ENCODE measurements at regions not wholly inside any gene's neighbourhood (a gene's known extent, or its start where the extent isn't known, plus 50 kb on each side); places are given as distances from the start of the nearest gene placed in this dataset.

DNA sequence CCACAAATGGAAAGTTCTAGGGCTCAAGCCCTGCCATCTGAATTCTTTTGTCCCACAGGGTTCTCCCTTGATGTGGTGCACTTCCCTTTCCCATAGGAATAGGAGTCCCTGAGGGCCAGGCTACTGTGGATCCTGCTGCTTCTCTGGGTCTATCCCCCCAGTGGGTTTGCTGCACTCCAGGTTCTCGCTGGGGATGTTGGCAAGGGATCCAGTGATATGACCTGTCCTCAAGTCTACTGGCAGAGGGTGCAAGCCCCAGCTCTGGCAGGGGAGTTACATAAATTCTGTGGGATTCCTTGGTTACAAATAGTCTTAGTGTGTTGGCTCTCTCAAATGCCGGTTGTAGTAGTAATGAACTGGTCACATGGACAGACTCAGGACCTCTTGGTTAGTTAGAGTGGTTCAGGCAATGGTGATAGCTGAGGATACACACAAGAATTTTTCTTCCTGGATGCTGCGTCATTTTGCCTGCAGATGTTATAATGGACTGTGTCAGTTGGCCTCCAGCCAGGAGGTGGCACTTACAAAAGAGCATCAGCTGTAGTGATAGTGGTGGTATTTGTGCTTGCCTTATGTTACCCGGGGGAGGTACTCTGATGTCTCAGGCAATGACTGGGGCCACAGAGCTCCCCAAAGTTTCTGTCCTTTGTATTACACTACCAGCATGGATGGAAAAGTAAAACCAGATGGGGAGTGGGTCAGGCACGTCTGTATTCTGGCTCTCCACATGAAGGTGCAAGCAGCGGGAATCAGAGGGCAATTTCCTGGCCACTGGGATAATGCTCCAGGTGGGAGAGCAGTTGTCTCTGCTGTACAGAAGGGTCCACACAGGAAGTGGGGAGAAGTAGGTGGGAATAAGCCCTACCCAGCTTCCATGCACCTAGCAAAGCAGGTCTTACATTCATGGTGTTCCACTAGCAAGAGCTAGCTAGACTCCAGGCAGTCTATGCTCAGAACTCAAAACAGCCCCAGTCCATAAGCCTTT lies 267.9 kb downstream of the SOX11 start:
- H3K4me3 Mint-ChIP-seq = no peak overlapping the region
- H3K27ac Mint-ChIP-seq = no peak overlapping the region
- peaks cover 3 to 23% (median 11%) of the 10 kb centered on the region in 6 donors for H3K9me3 Mint-ChIP-seq
- H3K36me3 Mint-ChIP-seq = no peaks in the 10 kb centered on the region
- DNase-seq = no peak
- peaks cover 0 to 2% (median 0%) of the 10 kb centered on the region in 3 donors for H3K27me3 Mint-ChIP-seq (ENCODE audit: low read depth in 3 of 3)
- H3K4me1 Mint-ChIP-seq = no peaks in the 10 kb centered on the region

GRCh38 chr2:5967506-5967905 lies 275.3 kb downstream of the SOX11 start:
- peaks cover 0 to 5% (median 0%) of the 10 kb centered on the region in 3 donors for H3K36me3 Mint-ChIP-seq
- no peak for DNase-seq
- H3K9me3 Mint-ChIP-seq = peaks cover 1 to 29% (median 8%) of the 10 kb centered on the region in 6 donors
- no peaks in the 10 kb centered on the region for H3K4me1 Mint-ChIP-seq
- no peaks in the 10 kb centered on the region for H3K27me3 Mint-ChIP-seq (ENCODE audit: low read depth in 3 of 3)
- no peak overlapping the region for H3K4me3 Mint-ChIP-seq
- H3K27ac Mint-ChIP-seq = no peak overlapping the region

DNA sequence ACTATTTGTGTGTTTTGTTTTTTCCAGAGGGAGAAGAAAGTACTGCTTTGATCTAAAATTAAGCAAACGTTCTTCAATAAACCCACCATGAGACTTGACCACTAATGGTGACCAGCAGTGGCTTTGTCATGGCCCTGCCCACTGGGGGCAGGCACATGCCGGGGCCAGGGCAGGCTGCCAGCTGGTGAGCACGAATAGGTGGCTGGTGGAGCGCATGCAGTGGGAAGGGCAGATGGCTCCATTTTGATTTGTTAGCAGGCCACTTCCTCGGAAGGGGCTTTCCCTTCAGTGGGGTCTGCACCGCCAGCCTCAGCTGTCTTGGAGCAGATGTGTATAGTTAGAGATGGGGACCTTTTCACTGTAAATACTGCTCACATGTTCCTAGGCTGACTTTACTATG lies 277.1 kb downstream of the SOX11 start:
- Mint-ChIP-seq H3K9me3 (peaks cover 0 to 25% (median 6%) of the 10 kb centered on the region in 6 donors), H3K27ac (no peak overlapping the region), H3K27me3 (ENCODE audit: low read depth in 3 of 3) (no peaks in the 10 kb centered on the region), H3K4me3 (no peak overlapping the region), H3K4me1 (no peaks in the 10 kb centered on the region), H3K36me3 (peaks cover 0 to 5% (median 0%) of the 10 kb centered on the region in 3 donors)
- DNase-seq = no peak

DNA sequence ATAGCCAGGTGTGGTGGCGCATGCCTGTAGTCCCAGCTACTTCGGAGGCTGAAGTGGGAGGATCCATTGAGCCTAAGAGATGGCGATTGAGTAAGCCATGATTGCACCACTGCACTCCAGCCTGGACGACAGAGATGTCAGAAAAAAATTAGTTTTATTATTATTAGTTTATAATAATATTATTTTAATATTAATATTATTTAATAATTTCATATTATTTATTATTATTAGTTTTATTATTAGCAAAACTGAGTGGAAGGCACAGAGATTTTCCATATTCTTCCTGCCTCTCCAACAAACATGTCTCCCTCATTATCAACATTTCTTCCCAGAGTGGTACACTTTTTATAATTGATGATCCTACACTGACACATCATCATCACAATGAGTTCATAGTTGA lies 278.2 kb downstream of the SOX11 start:
- H3K9me3 Mint-ChIP-seq = peaks cover 0 to 25% (median 5%) of the 10 kb centered on the region in 6 donors
- peaks cover 0 to 5% (median 0%) of the 10 kb centered on the region in 3 donors for H3K36me3 Mint-ChIP-seq
- DNase-seq = no peak
- H3K27me3 Mint-ChIP-seq (ENCODE audit: low read depth in 3 of 3) = no peaks in the 10 kb centered on the region
- no peak overlapping the region for H3K27ac Mint-ChIP-seq
- no peak overlapping the region for H3K4me3 Mint-ChIP-seq
- H3K4me1 Mint-ChIP-seq = no peaks in the 10 kb centered on the region

DNA sequence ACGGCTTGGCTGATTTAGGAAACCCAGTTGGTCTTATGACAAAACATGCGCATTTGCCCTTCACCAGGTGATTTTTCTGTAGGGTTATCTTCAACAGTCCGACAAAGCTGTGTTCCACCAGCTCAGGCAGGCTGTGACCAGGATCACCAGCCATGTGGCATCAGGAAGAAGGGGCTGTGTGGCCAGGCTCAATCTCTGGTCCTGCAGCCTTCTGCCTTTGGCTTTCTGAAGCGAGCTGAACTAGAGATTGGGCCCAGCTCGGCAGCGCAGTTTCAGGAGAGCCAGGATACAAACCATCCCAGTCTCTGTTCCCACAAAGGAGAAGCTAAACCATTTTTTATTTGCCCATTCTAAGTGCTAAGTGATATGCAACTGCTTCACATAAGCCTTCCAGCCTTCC lies 282.3 kb downstream of the SOX11 start:
- DNase-seq = no peak
- peaks cover 0 to 2% (median 0%) of the 10 kb centered on the region in 3 donors for H3K27me3 Mint-ChIP-seq (ENCODE audit: low read depth in 3 of 3)
- H3K4me3 Mint-ChIP-seq = no peak overlapping the region
- no peaks in the 10 kb centered on the region for H3K4me1 Mint-ChIP-seq
- H3K27ac Mint-ChIP-seq = no peak overlapping the region
- H3K9me3 Mint-ChIP-seq = peaks cover 0 to 10% (median 3%) of the 10 kb centered on the region in 6 donors
- H3K36me3 Mint-ChIP-seq = peaks cover 0 to 5% (median 0%) of the 10 kb centered on the region in 3 donors

DNA sequence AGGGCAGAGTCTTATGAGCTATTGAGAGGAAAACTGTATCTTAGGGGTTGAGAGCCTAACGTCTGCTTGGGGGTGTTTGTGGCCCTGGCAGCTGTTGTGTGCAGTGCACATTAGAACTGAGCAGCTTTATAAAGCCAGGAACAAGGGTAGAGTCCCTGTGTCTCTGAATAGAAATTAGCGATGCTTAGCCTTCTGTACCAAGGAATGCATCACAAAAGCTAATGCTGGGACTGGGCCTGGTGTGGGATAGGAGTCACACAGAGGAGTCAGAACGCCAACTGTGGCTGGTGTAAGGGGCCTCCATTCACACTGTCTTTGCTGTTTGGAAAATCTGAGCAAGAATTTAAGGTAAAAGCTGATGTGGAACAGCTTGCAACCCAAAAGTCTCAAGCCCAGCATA lies 283.2 kb downstream of the SOX11 start:
- no peaks in the 10 kb centered on the region for H3K4me1 Mint-ChIP-seq
- H3K27ac Mint-ChIP-seq = no peak overlapping the region
- no peak overlapping the region for H3K4me3 Mint-ChIP-seq
- H3K9me3 Mint-ChIP-seq = peaks cover 0 to 6% (median 3%) of the 10 kb centered on the region in 6 donors
- peaks cover 0 to 5% (median 0%) of the 10 kb centered on the region in 3 donors for H3K36me3 Mint-ChIP-seq
- H3K27me3 Mint-ChIP-seq (ENCODE audit: low read depth in 3 of 3) = peaks cover 0 to 2% (median 0%) of the 10 kb centered on the region in 3 donors
- no peak for DNase-seq

- Mint-ChIP-seq H3K4me1 (no peaks in the 10 kb centered on the region), H3K27me3 (ENCODE audit: low read depth in 3 of 3) (peaks cover 0 to 3% (median 0%) of the 10 kb centered on the region in 3 donors), H3K36me3 (peaks cover 0 to 5% (median 0%) of the 10 kb centered on the region in 3 donors), H3K4me3 (no peak overlapping the region), H3K27ac (no peak overlapping the region), H3K9me3 (peaks cover 0 to 6% (median 0%) of the 10 kb centered on the region in 6 donors)
- DNase-seq = no peak
These were observed 284.4 kb downstream of the SOX11 start for GRCh38 chr2:5976531-5977065.

DNA sequence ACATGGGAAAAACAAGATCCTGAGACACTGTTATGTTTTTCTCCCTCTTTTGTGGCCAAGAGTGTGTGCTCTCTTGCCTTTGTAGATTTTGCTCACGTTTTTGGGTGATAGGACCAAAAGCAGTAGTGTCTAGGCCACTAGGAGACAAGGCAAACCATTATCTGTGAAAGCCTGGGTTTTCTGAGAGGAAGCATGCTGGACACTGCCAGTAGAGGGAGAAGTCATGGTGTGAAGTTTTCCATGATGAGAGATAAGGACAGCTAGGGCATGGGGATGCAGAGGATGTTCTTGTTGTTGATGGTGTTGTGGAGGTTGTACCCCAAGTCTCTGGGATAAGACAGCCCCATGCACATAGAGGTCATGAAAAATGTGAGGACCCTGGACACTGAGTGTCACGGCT lies 285.3 kb downstream of the SOX11 start:
- no peaks in the 10 kb centered on the region for H3K4me1 Mint-ChIP-seq
- no peak overlapping the region for H3K27ac Mint-ChIP-seq
- peaks cover 0 to 2% (median 0%) of the 10 kb centered on the region in 6 donors for H3K9me3 Mint-ChIP-seq
- H3K4me3 Mint-ChIP-seq = no peak overlapping the region
- H3K36me3 Mint-ChIP-seq = peaks cover 0 to under 1% (median 0%) of the 10 kb centered on the region in 3 donors
- no peak for DNase-seq
- H3K27me3 Mint-ChIP-seq (ENCODE audit: low read depth in 3 of 3) = peaks cover 0 to 3% (median 0%) of the 10 kb centered on the region in 3 donors

- H3K27me3 Mint-ChIP-seq (ENCODE audit: low read depth in 3 of 3) = peaks cover 0 to 3% (median 0%) of the 10 kb centered on the region in 3 donors
- no peak for DNase-seq
- H3K9me3 Mint-ChIP-seq = no peaks in the 10 kb centered on the region
- H3K4me3 Mint-ChIP-seq = no peak overlapping the region
- H3K27ac Mint-ChIP-seq = no peak overlapping the region
- H3K36me3 Mint-ChIP-seq = no peaks in the 10 kb centered on the region
- H3K4me1 Mint-ChIP-seq = no peaks in the 10 kb centered on the region
These were observed 286.1 kb downstream of the SOX11 start for GRCh38 chr2:5978131-5978751.

GRCh38 chr2:5980450-5981190 lies 288.4 kb downstream of the SOX11 start:
- Mint-ChIP-seq H3K27ac (no peak overlapping the region), H3K4me3 (no peak overlapping the region), H3K9me3 (no peaks in the 10 kb centered on the region), H3K4me1 (no peaks in the 10 kb centered on the region), H3K36me3 (no peaks in the 10 kb centered on the region), H3K27me3 (ENCODE audit: low read depth in 3 of 3) (peaks cover 0 to 3% (median 2%) of the 10 kb centered on the region in 3 donors)
- DNase-seq = no peak

- Mint-ChIP-seq H3K36me3 (no peaks in the 10 kb centered on the region), H3K4me3 (no peak overlapping the region), H3K9me3 (peaks cover 0 to 7% (median 2%) of the 10 kb centered on the region in 6 donors), H3K27me3 (ENCODE audit: low read depth in 3 of 3) (peaks cover 0 to 2% (median 1%) of the 10 kb centered on the region in 3 donors), H3K4me1 (no peaks in the 10 kb centered on the region), H3K27ac (no peak overlapping the region)
- DNase-seq = no peak
These were observed 290.2 kb downstream of the SOX11 start for GRCh38 chr2:5982193-5982902.

DNA sequence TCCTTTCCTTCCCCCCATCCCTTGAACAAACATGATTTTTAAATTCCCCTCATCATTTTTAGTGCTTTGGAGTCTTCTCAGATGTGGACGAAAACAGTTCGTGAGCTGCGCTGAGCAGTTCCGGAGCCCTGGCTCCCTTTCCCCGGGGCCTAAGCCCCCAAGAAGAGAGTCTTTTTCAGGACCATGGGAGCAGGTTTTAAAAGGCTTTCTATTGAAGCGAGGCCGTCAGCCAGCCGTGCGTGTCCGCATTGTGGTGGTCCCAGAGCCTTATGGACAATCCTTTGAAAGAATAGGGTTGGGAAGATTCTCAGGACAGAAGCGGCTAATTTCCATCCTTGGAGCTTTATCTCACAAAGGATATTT lies 290.7 kb downstream of the SOX11 start:
- Mint-ChIP-seq H3K4me3 (no peak overlapping the region), H3K27ac (no peak overlapping the region), H3K4me1 (no peaks in the 10 kb centered on the region), H3K36me3 (no peaks in the 10 kb centered on the region), H3K27me3 (ENCODE audit: low read depth in 3 of 3) (peaks cover 0 to 2% (median 1%) of the 10 kb centered on the region in 3 donors), H3K9me3 (peaks cover 0 to 7% (median 2%) of the 10 kb centered on the region in 6 donors)
- no peak for DNase-seq
